HG03103 (cell line): ENCODE measurements at regions not wholly inside any gene's neighbourhood (a gene's known extent, or its start where the extent isn't known, plus 50 kb on each side); places are given as distances from the start of the nearest gene placed in this dataset.

ENCODE experiments used
- ATAC-seq: cut with Tn5 transposase; IDR thresholded peaks from one replicate; pipeline ENCODE4 v1.9.1; 2021; ENCODE audit warnings: low read depth; ENCODE audit not compliant: unreplicated experiment

- no peak for ATAC-seq
These were observed 298.0 kb upstream of the TANK start for GRCh38 chr2:160862226-160862625.

DNA sequence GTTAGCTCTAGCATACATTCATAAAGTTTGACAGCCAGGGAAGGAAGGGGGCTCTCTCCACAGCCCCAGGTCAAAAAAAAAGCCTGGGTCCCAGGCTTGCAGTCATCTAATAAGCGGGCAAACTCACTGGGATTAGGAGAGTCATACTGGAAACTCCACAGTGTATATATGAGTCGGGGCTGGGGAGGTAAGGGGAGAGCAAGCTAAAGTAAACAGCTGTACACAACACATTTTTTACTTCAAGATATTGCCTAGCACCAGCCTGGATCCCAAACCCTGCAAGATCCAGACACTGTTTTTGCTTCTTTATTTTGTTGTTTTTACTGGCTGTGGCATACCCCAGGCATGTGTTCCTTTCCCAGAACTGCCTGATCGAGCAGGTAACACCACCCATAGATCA is 291.3 kb upstream of the TANK start:
- ATAC-seq = no peak

- ATAC-seq = no peak
These were observed 290.8 kb upstream of the TANK start for GRCh38 chr2:160869411-160869810.

- ATAC-seq = no peak
These were observed 289.3 kb upstream of the TANK start for GRCh38 chr2:160870729-160871465.

DNA sequence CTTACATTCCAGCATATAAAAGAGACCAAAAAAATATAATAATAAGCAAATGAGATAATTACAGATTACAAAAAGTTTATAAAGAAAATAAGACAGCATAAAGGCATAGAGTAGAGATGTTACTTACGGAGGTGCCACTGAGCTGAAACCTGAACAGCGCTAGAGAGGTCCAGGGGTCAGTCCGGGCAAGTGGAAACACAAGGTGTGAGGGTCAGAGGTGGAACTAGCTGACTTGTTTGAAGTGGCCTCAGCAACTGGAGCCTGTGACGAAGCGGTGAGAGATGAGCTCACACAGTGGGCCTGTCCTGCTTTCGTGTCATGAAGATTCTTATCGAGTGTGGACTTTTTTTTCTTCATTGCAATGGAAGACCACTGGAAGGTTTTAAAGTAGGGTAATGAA is 288.3 kb upstream of the TANK start:
- ATAC-seq = no peak

GRCh38 chr2:160876029-160876428 is 284.2 kb upstream of the TANK start:
- no peak for ATAC-seq

- ATAC-seq = no peak
These were observed 283.5 kb upstream of the TANK start for GRCh38 chr2:160876765-160877164.

- ATAC-seq = no peak
These were observed 281.6 kb upstream of the TANK start for GRCh38 chr2:160878618-160879017.

- no peak for ATAC-seq
These were observed 277.3 kb upstream of the TANK start for GRCh38 chr2:160882906-160883305.

GRCh38 chr2:160884056-160884455 is 276.2 kb upstream of the TANK start:
- no peak for ATAC-seq

GRCh38 chr2:160889439-160890170 is 270.6 kb upstream of the TANK start:
- ATAC-seq = no peak

GRCh38 chr2:160890667-160891352 is 269.4 kb upstream of the TANK start:
- ATAC-seq = no peak

DNA sequence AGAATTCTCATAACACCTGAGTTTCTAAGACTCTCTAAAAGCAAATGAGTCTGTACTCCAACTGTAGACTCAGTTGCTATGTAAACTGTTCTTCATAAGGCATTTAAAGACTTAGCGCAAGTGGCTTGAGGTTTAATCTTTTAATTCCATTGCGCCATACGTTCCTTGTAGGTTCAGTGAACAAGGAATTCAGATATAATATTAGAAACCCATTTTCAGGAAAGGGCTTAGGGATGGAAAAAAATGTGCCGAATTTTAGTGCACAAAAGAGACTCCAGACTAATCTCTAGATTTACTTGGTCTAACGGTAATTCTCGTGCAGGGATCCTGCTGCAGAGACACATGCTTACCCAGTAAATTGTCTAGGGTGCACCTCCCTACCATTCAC is 268.9 kb upstream of the TANK start:
- no peak for ATAC-seq

GRCh38 chr2:160892204-160892603 is 268.0 kb upstream of the TANK start:
- ATAC-seq = no peak

GRCh38 chr2:160893581-160893980 is 266.6 kb upstream of the TANK start:
- no peak for ATAC-seq

- no peak for ATAC-seq
These were observed 261.5 kb upstream of the TANK start for GRCh38 chr2:160898581-160899307.

DNA sequence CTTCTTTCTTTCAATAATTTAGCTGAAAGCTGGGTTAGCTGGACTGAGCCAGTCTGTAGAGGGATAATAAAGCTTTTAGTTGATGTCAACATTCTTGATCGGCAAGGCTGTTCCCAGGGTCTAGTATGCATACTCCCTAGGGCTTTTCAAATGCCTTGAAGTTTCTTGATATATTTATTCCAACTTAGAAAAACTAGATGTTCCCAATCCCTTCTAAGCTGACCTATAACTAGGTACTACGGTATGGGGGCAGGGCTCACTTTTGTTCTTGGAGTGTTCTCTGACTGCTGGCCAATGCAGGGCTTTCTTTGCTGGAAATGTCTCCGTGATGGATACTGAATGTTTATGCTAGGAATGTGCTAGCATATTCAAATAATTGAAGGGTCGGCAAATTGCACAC is 258.6 kb upstream of the TANK start:
- ATAC-seq = no peak

DNA sequence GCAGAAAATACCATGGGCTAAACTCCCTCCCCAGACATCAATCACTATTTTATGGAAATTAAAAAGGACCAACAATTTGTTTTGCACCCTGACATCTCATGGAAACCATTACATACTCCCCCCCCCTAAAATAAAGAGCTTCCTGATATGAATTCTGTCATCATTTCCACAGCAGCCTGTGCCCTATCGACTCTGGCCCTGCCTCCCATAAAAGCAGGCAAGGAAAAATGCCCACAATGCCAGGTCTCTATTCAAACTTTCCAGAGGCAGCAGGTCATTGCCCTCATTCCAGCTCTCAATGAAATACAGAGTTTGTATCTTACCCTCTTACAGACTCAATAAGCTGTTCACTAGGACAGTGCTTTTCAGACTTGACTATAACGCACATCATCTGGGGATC is 254.4 kb upstream of the TANK start:
- no peak for ATAC-seq

DNA sequence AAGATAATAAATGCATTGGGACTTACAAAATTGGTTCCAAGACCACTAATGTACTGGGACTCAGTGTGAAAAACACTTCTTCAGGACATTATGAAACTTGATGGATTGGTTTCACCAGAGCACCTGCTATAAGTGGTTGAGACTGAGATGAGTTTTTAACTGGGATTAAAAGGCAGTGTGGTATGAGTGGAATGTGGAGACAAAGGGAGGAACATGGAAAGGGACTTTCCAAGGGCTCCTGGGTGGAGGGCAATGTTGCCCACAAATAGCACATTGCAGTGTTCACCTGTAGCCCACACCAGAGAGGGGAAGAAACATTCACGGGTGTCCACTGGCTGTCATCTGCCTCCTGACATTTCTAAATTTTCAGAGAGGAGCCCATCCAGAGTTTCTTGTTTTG is 253.3 kb upstream of the TANK start:
- no peak for ATAC-seq

GRCh38 chr2:160907738-160908137 is 252.5 kb upstream of the TANK start:
- no peak for ATAC-seq

DNA sequence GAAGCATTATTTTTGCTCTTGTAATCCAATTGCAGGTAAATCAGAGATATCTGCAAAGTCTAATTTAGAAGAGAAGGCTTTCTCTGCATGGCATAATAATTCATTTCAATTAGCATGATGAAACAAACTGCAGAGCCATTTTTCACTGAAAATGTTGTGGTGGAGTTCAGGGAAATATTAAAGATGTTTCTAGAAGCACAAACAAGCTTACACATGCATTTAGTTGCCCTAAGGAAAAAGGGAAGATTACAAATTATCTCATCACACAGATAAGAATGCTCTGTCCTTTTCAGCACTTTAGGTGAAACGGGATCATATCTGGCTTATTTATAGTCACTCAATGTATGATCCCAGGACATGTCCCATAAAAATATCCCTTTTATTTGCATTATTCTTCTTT is 252.1 kb upstream of the TANK start:
- ATAC-seq = no peak
